AG09319 (cell line): ENCODE measurements at regions not wholly inside any gene's neighbourhood (a gene's known extent, or its start where the extent isn't known, plus 50 kb on each side); places are given as distances from the start of the nearest gene placed in this dataset.

Experiments used
- DNase-seq: peaks from one replicate; pipeline ENCODE4 v3.0.0-alpha.2; 2010; ENCODE audit warnings: low read depth; ENCODE audit errors: extremely low read depth
- CTCF ChIP-seq: IDR thresholded peaks from 2 replicates; pipeline ENCODE4 v1.5.1; 2011; ENCODE audit warnings: low read depth, mild to moderate bottlenecking, inconsistent platforms, low read length, moderate library complexity

- no peak for DNase-seq
- TF ChIP-seq CTCF, result no peak
These were observed 302.4 kb upstream of the SOX11 start for GRCh38 chr2:5389740-5390139.

- no peak for TF ChIP-seq CTCF
- no peak for DNase-seq
These were observed 300.8 kb upstream of the SOX11 start for GRCh38 chr2:5391362-5391761.

GRCh38 chr2:5392658-5393057 is 299.5 kb upstream of the SOX11 start:
- TF ChIP-seq CTCF, result no peak
- no peak for DNase-seq

GRCh38 chr2:5393474-5393873 is 298.7 kb upstream of the SOX11 start:
- no peak for DNase-seq
- TF ChIP-seq CTCF, result no peak

- no peak for DNase-seq
- no peak for TF ChIP-seq CTCF
These were observed 298.0 kb upstream of the SOX11 start for GRCh38 chr2:5394223-5394622.

- DNase-seq, result no peak
- no peak for TF ChIP-seq CTCF
These were observed 291.0 kb upstream of the SOX11 start for GRCh38 chr2:5401115-5401657.

- no peak for TF ChIP-seq CTCF
- DNase-seq, result no peak
These were observed 288.8 kb upstream of the SOX11 start for GRCh38 chr2:5403392-5403791.
